ENCODE measurements at regions not wholly inside any gene's neighbourhood (a gene's known extent, or its start where the extent isn't known, plus 50 kb on each side); places are given as distances from the start of the nearest gene placed in this dataset.
"Not testable (repeated sequence)": the region's sequence is repeated elsewhere in the genome, so short reads cannot be mapped to it uniquely, and the experiment has no call there.

- H3K9me3 ChIP-seq (ENCODE audit: low read length) = no peaks in the 10 kb centered on the region
- H2AFZ ChIP-seq (ENCODE audit: low read length) = no peak overlapping the region
- no peak overlapping the region for H3K4me2 ChIP-seq (ENCODE audit: low read length)
- intact Hi-C loops (cut with micrococcal nuclease; ENCODE audit: unreplicated experiment) = no loop called here
- ChIA-PET CTCF (ENCODE audit: unreplicated experiment) (no interaction called here), POLR2A (interaction anchor here (0.6 to 0.7 kb wide), 2 partner anchors 115 to 1214 kb away, joined by 3 read pairs; no protein-coding TSS in a partner anchor)
- no peaks in the 10 kb centered on the region for H4K20me1 ChIP-seq (ENCODE audit: insufficient read depth, low read length)
- no peaks in the 10 kb centered on the region for H3K79me2 ChIP-seq (ENCODE audit: insufficient read depth, low read depth, low read length)
- no TSS peak for BruUV-seq (replicated peaks)
- DNase-seq (ENCODE audit: low spot score) = no peak
- H3K36me3 ChIP-seq (ENCODE audit: insufficient read depth, low read length) = no peaks in the 10 kb centered on the region
- H3K4me3 ChIP-seq (ENCODE audit: low read depth, low read length, poor library complexity, severe bottlenecking) = no peak overlapping the region
- no peaks in the 10 kb centered on the region for H3K9me2 ChIP-seq (ENCODE audit: insufficient read depth, low read length)
- no peak for TF ChIP-seq EZH2phosphoT487 (IDR thresholded peaks at IDR 0.05; ENCODE audit: borderline replicate concordance, low read depth, low read length)
- TF ChIP-seq, protein P1, sequence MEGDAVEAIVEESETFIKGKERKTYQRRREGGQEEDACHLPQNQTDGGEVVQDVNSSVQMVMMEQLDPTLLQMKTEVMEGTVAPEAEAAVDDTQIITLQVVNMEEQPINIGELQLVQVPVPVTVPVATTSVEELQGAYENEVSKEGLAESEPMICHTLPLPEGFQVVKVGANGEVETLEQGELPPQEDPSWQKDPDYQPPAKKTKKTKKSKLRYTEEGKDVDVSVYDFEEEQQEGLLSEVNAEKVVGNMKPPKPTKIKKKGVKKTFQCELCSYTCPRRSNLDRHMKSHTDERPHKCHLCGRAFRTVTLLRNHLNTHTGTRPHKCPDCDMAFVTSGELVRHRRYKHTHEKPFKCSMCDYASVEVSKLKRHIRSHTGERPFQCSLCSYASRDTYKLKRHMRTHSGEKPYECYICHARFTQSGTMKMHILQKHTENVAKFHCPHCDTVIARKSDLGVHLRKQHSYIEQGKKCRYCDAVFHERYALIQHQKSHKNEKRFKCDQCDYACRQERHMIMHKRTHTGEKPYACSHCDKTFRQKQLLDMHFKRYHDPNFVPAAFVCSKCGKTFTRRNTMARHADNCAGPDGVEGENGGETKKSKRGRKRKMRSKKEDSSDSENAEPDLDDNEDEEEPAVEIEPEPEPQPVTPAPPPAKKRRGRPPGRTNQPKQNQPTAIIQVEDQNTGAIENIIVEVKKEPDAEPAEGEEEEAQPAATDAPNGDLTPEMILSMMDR (conservative IDR thresholded peaks at IDR 0.05; ENCODE audit: low read length) = no peak
- H3K27ac ChIP-seq (ENCODE audit: low read depth, low read length, poor library complexity, severe bottlenecking) = no peak overlapping the region
- no peaks in the 10 kb centered on the region for H3K4me1 ChIP-seq (ENCODE audit: insufficient read depth, low read length, poor library complexity, severe bottlenecking)
Measured at GRCh38 chr7:153408360-153409335, 643.5 kb upstream of the DPP6 start.

DNA sequence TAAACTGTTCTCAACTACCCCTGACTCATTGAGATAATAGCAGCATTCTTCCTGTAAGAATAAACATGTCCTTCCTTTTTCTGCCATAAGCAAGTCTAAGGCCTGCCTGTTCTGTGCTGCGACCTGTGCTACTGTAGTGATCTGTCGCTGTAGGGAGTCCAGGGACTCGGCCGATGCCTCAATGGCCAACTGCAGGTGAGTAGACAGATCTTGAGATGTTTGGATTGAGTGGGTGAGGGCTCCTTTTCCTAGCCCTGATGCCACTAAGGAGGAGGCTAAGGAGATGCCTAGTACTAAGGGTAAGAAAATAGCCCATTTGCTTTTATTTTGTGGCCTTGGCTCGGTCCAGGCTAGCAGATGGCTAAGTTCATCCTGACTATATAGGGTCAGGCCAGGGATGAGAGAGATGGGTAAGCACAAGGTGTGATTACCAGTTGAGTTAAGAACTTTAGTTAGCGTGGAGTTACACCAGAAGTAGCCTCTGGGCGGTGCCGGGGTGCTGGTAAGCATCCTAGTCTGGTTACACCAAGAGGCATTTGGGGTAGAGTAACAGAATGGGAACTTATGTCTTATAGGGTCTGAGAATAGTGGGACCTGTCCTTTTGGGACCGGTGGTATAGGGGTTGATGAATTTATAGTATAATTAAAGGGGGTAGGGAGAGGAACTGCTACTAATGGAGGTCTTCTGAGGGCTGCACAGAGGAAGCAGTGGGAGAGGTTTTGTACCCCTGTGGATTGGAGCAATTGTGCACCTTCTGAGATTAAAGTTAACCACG, 642.4 kb upstream of the DPP6 start:
- H3K36me3 ChIP-seq (ENCODE audit: insufficient read depth, low read length); H3K4me3 ChIP-seq (ENCODE audit: low read depth, low read length, poor library complexity, severe bottlenecking); H2AFZ ChIP-seq (ENCODE audit: low read length); H3K27ac ChIP-seq (ENCODE audit: low read depth, low read length, poor library complexity, severe bottlenecking); H3K9me2 ChIP-seq (ENCODE audit: insufficient read depth, low read length); H3K79me2 ChIP-seq (ENCODE audit: insufficient read depth, low read depth, low read length); H3K4me1 ChIP-seq (ENCODE audit: insufficient read depth, low read length, poor library complexity, severe bottlenecking); H3K9me3 ChIP-seq (ENCODE audit: low read length); intact Hi-C loops (cut with micrococcal nuclease; ENCODE audit: unreplicated experiment); CTCF ChIA-PET (ENCODE audit: unreplicated experiment); H4K20me1 ChIP-seq (ENCODE audit: insufficient read depth, low read length); BruUV-seq (replicated peaks); DNase-seq (ENCODE audit: low spot score); POLR2A ChIA-PET; H3K4me2 ChIP-seq (ENCODE audit: low read length): not testable (repeated sequence)

DNA sequence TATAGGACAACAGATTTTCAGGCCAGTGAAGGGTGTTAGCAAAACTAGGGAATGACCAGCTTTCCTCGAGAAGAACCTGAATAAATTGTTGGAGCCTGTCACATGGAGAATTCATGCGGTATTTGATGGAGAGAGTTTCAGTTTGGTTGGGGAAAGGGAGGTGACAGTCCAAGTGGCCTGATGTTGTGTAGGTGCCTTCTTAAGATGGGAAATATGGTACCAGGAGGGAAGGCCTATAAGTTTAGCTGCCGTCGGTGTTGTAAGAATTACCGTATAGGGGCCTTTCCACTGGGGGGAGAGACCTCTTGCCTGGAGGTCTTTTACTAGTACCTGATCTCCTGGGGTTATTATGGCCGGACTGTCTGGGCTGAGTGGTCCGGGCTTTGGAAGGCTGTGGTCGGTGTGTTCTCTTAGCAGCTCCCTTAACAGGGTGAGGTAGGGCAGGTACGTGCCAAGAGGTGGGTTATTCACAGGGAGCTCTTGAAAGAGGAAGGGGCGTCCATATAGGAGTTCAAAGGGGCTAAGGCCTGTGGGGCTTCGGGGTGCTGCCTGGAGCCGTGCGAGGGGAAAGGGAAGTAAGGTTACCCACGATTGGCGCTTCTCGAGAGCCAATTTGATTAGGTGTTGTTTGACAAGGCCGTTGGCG, 641.1 kb upstream of the DPP6 start:
- H3K79me2 ChIP-seq (ENCODE audit: insufficient read depth, low read depth, low read length); H3K9me3 ChIP-seq (ENCODE audit: low read length); H2AFZ ChIP-seq (ENCODE audit: low read length); H4K20me1 ChIP-seq (ENCODE audit: insufficient read depth, low read length); H3K4me3 ChIP-seq (ENCODE audit: low read depth, low read length, poor library complexity, severe bottlenecking); BruUV-seq (replicated peaks); H3K27ac ChIP-seq (ENCODE audit: low read depth, low read length, poor library complexity, severe bottlenecking); H3K36me3 ChIP-seq (ENCODE audit: insufficient read depth, low read length); H3K9me2 ChIP-seq (ENCODE audit: insufficient read depth, low read length); intact Hi-C loops (cut with micrococcal nuclease; ENCODE audit: unreplicated experiment); CTCF ChIA-PET (ENCODE audit: unreplicated experiment); H3K4me1 ChIP-seq (ENCODE audit: insufficient read depth, low read length, poor library complexity, severe bottlenecking); POLR2A ChIA-PET; DNase-seq (ENCODE audit: low spot score); H3K4me2 ChIP-seq (ENCODE audit: low read length): not testable (repeated sequence)

DNA sequence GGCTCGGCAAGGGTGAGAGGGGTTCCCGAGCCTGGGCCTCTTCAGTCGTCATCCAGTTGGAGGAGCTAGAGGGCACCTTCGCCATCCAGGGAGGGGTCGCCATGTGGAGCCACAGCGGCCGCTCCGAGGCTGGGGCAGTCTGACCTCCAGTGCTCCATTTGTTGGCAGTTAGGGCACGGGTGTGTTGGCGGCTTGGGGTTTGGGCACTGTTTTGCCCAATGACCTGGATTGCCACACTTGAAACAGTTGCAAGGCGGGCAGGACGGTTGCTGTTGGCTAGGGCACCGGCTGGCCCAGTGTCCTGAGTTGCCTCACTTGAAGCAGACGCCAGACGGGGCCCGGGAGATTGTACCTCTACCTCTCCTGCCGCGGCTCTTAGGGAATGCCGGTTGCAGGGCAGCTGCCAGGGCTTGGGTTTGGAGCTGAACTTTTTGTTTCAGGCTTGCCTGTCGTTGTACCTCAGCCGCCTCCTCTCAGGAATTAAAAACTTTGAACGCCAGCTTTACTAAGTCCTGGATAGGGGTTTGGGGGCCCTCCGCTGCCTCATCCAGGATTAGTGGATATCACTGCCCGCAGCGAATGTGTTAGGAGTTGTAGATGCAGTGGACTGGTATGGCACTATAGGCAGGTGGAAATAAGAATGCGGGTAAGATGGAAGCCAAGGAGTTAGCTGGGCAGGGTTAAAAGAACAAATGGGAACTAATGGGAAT, 639.9 kb upstream of the DPP6 start:
- H2AFZ ChIP-seq (ENCODE audit: low read length); H3K4me1 ChIP-seq (ENCODE audit: insufficient read depth, low read length, poor library complexity, severe bottlenecking); BruUV-seq (replicated peaks); POLR2A ChIA-PET; H3K79me2 ChIP-seq (ENCODE audit: insufficient read depth, low read depth, low read length); H4K20me1 ChIP-seq (ENCODE audit: insufficient read depth, low read length); DNase-seq (ENCODE audit: low spot score); H3K4me2 ChIP-seq (ENCODE audit: low read length); H3K4me3 ChIP-seq (ENCODE audit: low read depth, low read length, poor library complexity, severe bottlenecking); H3K27ac ChIP-seq (ENCODE audit: low read depth, low read length, poor library complexity, severe bottlenecking); intact Hi-C loops (cut with micrococcal nuclease; ENCODE audit: unreplicated experiment); CTCF ChIA-PET (ENCODE audit: unreplicated experiment); H3K36me3 ChIP-seq (ENCODE audit: insufficient read depth, low read length); H3K9me2 ChIP-seq (ENCODE audit: insufficient read depth, low read length); H3K9me3 ChIP-seq (ENCODE audit: low read length): not testable (repeated sequence)

GRCh38 chr7:153412824-153413198, 639.4 kb upstream of the DPP6 start:
- H3K27ac ChIP-seq (ENCODE audit: low read depth, low read length, poor library complexity, severe bottlenecking); BruUV-seq (replicated peaks); CTCF ChIA-PET (ENCODE audit: unreplicated experiment): not testable (repeated sequence)

More at GRCh38 chr7:153412824-153413198, 639.4 kb upstream of the DPP6 start:
- POLR2A ChIA-PET; H3K4me1 ChIP-seq (ENCODE audit: insufficient read depth, low read length, poor library complexity, severe bottlenecking); H4K20me1 ChIP-seq (ENCODE audit: insufficient read depth, low read length); intact Hi-C loops (cut with micrococcal nuclease; ENCODE audit: unreplicated experiment); H3K9me2 ChIP-seq (ENCODE audit: insufficient read depth, low read length); H3K9me3 ChIP-seq (ENCODE audit: low read length); H2AFZ ChIP-seq (ENCODE audit: low read length); H3K4me3 ChIP-seq (ENCODE audit: low read depth, low read length, poor library complexity, severe bottlenecking); H3K4me2 ChIP-seq (ENCODE audit: low read length); H3K36me3 ChIP-seq (ENCODE audit: insufficient read depth, low read length); H3K79me2 ChIP-seq (ENCODE audit: insufficient read depth, low read depth, low read length); DNase-seq (ENCODE audit: low spot score): not testable (repeated sequence)
